Keratinocyte (primary cell): ENCODE measurements at regions not wholly inside any gene's neighbourhood (a gene's known extent, or its start where the extent isn't known, plus 50 kb on each side); places are given as distances from the start of the nearest gene placed in this dataset.

Source experiments
- DNase-seq: peaks from one replicate; pipeline ENCODE4 v3.0.0-alpha.2; 2011; ENCODE audit warnings: low read depth, missing footprints, low spot score
- FAIRE-seq: peaks from 2 replicates; lab custom pipeline; 2011; peaks lifted over from hg19 to GRCh38; lab: Jason Lieb, UNC
- H2AFZ ChIP-seq: 2 replicates; pipeline ENCODE4 v1.6.0; 2012; ENCODE audit warnings: low read length, control low read depth, inconsistent platforms; ENCODE audit not compliant: control insufficient read depth
- H3K27ac ChIP-seq: 2 replicates; pipeline ENCODE4 v1.5.1; 2011; ENCODE audit warnings: low read length; ENCODE audit not compliant: control insufficient read depth, insufficient read depth
- H3K27me3 ChIP-seq: 3 replicates; pipeline ENCODE4 v1.6.0; 2011; ENCODE audit warnings: low read length; ENCODE audit not compliant: control insufficient read depth, insufficient read depth; ENCODE audit errors: extremely low read depth
- H3K36me3 ChIP-seq, 2 experiments: 2 replicates in 1 of 2; 3 replicates in 1 of 2; pipeline ENCODE4 v1.5.1; 2011; ENCODE audit warnings: low read length in 2 of 2, mild to moderate bottlenecking in 1 of 2; ENCODE audit not compliant: control insufficient read depth in 2 of 2, insufficient read depth in 2 of 2; ENCODE audit errors: extremely low read depth in 1 of 2
- H3K4me1 ChIP-seq: 3 replicates; pipeline ENCODE4 v1.5.1; 2011; ENCODE audit warnings: low read length; ENCODE audit not compliant: control insufficient read depth, insufficient read depth; ENCODE audit errors: extremely low read depth
- H3K4me2 ChIP-seq: 3 replicates; pipeline ENCODE4 v1.6.0; 2011; ENCODE audit warnings: low read depth, low read length; ENCODE audit not compliant: control insufficient read depth, insufficient read depth; ENCODE audit errors: extremely low read depth
- H3K4me3 ChIP-seq, 3 experiments: fragments of 200-600 bp in 1 of 3; sonication (generic) in 1 of 3; 2 replicates in 2 of 3; 3 replicates in 1 of 3; pipeline ENCODE4 v1.5.1; 2011 to 2016; ENCODE audit warnings: low read length in 3 of 3, mild to moderate bottlenecking in 3 of 3, control low read depth in 2 of 3, inconsistent platforms in 1 of 3, low read depth in 1 of 3, mixed read lengths in 1 of 3, mixed run types in 1 of 3, moderate library complexity in 1 of 3; ENCODE audit not compliant: control insufficient read depth in 2 of 3, insufficient read depth in 2 of 3; ENCODE audit errors: extremely low read depth in 1 of 3
- H3K79me2 ChIP-seq: 2 replicates; pipeline ENCODE4 v1.6.0; 2012; ENCODE audit warnings: low read length; ENCODE audit not compliant: control insufficient read depth, insufficient read depth
- H3K9ac ChIP-seq: 3 replicates; pipeline ENCODE4 v1.6.0; 2011; ENCODE audit warnings: low read length; ENCODE audit not compliant: control insufficient read depth, insufficient read depth; ENCODE audit errors: extremely low read depth
- H3K9me1 ChIP-seq: 3 replicates; pipeline ENCODE4 v1.6.0; 2011; ENCODE audit warnings: low read length; ENCODE audit not compliant: control insufficient read depth, insufficient read depth; ENCODE audit errors: extremely low read depth
- H3K9me3 ChIP-seq: 2 replicates; pipeline ENCODE4 v1.5.1; 2012; ENCODE audit warnings: low read depth, low read length; ENCODE audit not compliant: control insufficient read depth
- H4K20me1 ChIP-seq: 3 replicates; pipeline ENCODE4 v1.6.0; 2011; ENCODE audit warnings: low read length; ENCODE audit not compliant: control insufficient read depth, insufficient read depth; ENCODE audit errors: extremely low read depth
- EZH2 ChIP-seq: IDR thresholded peaks from one replicate; pipeline ENCODE4 v1.6.1; 2012; ENCODE audit warnings: inconsistent platforms, mild to moderate bottlenecking, low read length, moderate library complexity
- dilution Hi-C: fragments of 300-500 bp; cut with MboI; formaldehyde crosslinking; loops from one replicate; pipeline ENCODE4 v1.7.0; 2020; ENCODE audit warnings: low sequenced_read_pairs; ENCODE audit not compliant: extremely low pct_ligation_motif_present
- TF ChIP-seq, protein P1 (sequence below), 3 experiments: IDR thresholded peaks in 1 of 3; conservative IDR thresholded peaks in 1 of 3; optimal IDR thresholded peaks in 1 of 3; 2 replicates in 2 of 3; 3 replicates in 1 of 3; pipeline versions ENCODE3 to v1.5.1; 2011; ENCODE audit warnings: low read length in 3 of 3, mild to moderate bottlenecking in 3 of 3, moderate library complexity in 2 of 3, control low read depth in 1 of 3, inconsistent platforms in 1 of 3; ENCODE audit not compliant: insufficient read depth in 2 of 3; ENCODE audit errors: extremely low read depth in 1 of 3

DNA sequence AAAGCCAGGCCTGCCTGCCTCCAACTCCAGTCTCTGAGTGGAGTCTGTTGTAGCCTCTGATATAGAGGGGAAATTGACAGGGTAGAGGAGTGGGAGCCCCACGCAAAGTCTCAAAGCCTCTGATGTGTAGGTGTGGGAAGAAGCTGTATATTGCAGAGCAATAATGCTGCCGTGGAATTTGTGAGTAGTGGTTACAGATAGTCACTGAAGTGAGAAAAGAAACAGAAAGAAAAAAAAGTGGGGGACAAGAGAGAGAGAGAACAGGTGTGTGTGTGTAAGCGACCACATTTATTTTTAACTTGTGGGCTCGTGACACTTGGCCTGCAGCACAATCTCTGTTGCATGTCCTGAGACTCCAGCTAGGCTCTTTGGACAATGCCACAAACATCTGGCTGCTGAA lies 227.8 kb downstream of the NSG2 start:
- no peaks in the 10 kb centered on the region for H3K27me3 ChIP-seq
- dilution Hi-C loops: no loop called here

DNA sequence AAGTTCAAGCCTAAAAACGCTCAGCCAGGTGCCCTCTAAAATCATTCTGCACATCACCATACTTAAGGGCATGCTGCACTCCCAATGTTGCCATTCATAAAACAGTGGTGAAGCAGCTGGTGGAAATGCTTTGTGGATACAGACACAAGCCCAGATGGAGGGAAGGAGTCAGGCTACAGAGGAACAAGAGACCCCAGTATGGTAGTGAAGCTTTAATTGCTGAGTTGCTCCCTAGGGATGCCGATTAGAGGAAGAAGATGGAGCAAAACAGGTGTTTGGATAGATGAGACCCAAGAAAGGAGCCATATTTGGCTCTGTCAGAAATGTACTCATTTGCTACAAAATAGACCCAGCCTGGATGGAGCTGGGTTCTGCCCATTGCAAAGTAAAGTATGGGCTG lies 230.5 kb downstream of the NSG2 start:
- H3K4me2 ChIP-seq: no peak overlapping the region
- H3K79me2 ChIP-seq: no peaks in the 10 kb centered on the region
- H2AFZ ChIP-seq: no peak overlapping the region
- no peak for TF ChIP-seq EZH2
- TF ChIP-seq, protein P1, sequence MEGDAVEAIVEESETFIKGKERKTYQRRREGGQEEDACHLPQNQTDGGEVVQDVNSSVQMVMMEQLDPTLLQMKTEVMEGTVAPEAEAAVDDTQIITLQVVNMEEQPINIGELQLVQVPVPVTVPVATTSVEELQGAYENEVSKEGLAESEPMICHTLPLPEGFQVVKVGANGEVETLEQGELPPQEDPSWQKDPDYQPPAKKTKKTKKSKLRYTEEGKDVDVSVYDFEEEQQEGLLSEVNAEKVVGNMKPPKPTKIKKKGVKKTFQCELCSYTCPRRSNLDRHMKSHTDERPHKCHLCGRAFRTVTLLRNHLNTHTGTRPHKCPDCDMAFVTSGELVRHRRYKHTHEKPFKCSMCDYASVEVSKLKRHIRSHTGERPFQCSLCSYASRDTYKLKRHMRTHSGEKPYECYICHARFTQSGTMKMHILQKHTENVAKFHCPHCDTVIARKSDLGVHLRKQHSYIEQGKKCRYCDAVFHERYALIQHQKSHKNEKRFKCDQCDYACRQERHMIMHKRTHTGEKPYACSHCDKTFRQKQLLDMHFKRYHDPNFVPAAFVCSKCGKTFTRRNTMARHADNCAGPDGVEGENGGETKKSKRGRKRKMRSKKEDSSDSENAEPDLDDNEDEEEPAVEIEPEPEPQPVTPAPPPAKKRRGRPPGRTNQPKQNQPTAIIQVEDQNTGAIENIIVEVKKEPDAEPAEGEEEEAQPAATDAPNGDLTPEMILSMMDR (optimal IDR thresholded peaks at IDR 0.05 in 1 of 3, IDR thresholded peaks at IDR 0.05 in 1 of 3, conservative IDR thresholded peaks at IDR 0.05 in 1 of 3; ENCODE audit: extremely low read depth in 1 of 3, insufficient read depth in 2 of 3, low read length in 3 of 3): no peak
- dilution Hi-C loops: no loop called here
- FAIRE-seq: no peak
- no peaks in the 10 kb centered on the region for H3K27me3 ChIP-seq
- no peak overlapping the region for H3K9ac ChIP-seq
- H3K4me3 ChIP-seq: no peak overlapping the region
- H3K27ac ChIP-seq: no peak overlapping the region
- DNase-seq: no peak
- H4K20me1 ChIP-seq: no peaks in the 10 kb centered on the region
- H3K36me3 ChIP-seq: no peaks in the 10 kb centered on the region
- no peaks in the 10 kb centered on the region for H3K4me1 ChIP-seq
- no peaks in the 10 kb centered on the region for H3K9me3 ChIP-seq
- no peaks in the 10 kb centered on the region for H3K9me1 ChIP-seq

More for the DNA sequence above, 227.8 kb downstream of the NSG2 start:
- Histone ChIP-seq H4K20me1 (no peaks in the 10 kb centered on the region), H3K27ac (no peak overlapping the region), H3K4me1 (no peaks in the 10 kb centered on the region), H3K9me3 (no peaks in the 10 kb centered on the region), H3K79me2 (no peaks in the 10 kb centered on the region), H2AFZ (no peak overlapping the region), H3K9me1 (no peaks in the 10 kb centered on the region), H3K4me2 (no peak overlapping the region), H3K9ac (no peak overlapping the region), H3K36me3 (no peaks in the 10 kb centered on the region), H3K4me3 (no peak overlapping the region)
- FAIRE-seq (no peak), DNase-seq (no peak)
- no peak for TF ChIP-seq EZH2
- TF ChIP-seq, protein P1 (optimal IDR thresholded peaks at IDR 0.05 in 1 of 3, IDR thresholded peaks at IDR 0.05 in 1 of 3, conservative IDR thresholded peaks at IDR 0.05 in 1 of 3; ENCODE audit: extremely low read depth in 1 of 3, insufficient read depth in 2 of 3, low read length in 3 of 3): no peak
